T-helper 1 cell treated with Interleukin-12 subunit alpha and Interleukin-12 subunit beta and Interleukin-4 antibody, amounts not matched to agents 30 μg/mL and 1 μg/mL, for 36 hours (primary cell): ENCODE measurements at regions not wholly inside any gene's neighbourhood (a gene's known extent, or its start where the extent isn't known, plus 50 kb on each side); places are given as distances from the start of the nearest gene placed in this dataset.
"Not testable (repeated sequence)": the region's sequence is repeated elsewhere in the genome, so short reads cannot be mapped to it uniquely, and the experiment has no call there.

ENCODE experiments used
- H3K27ac Mint-ChIP-seq: one replicate; pipeline ENCODE4 v1.8.0; 2021; ENCODE audit warnings: mild to moderate bottlenecking, mixed read lengths
- H3K27me3 Mint-ChIP-seq: one replicate; pipeline ENCODE4 v1.8.0; 2021; ENCODE audit warnings: low read depth, mixed read lengths
- H3K36me3 Mint-ChIP-seq: one replicate; pipeline ENCODE4 v1.8.0; 2021; ENCODE audit warnings: low read depth, mixed read lengths
- H3K4me1 Mint-ChIP-seq: one replicate; pipeline ENCODE4 v1.8.0; 2021; ENCODE audit warnings: low read depth, mixed read lengths
- H3K4me3 Mint-ChIP-seq: one replicate; pipeline ENCODE4 v1.8.0; 2021; ENCODE audit warnings: mild to moderate bottlenecking, moderate library complexity, mixed read lengths
- H3K9me3 Mint-ChIP-seq: one replicate; pipeline ENCODE4 v1.8.0; 2021; ENCODE audit warnings: mixed read lengths

GRCh38 chr5:99169309-99169708, 240.5 kb upstream of the CHD1 start:
- Mint-ChIP-seq H3K27me3 (no peaks in the 10 kb centered on the region), H3K36me3 (no peaks in the 10 kb centered on the region), H3K27ac (no peak overlapping the region), H3K4me3 (no peak overlapping the region), H3K4me1 (no peaks in the 10 kb centered on the region), H3K9me3 (no peaks in the 10 kb centered on the region)

- H3K27ac Mint-ChIP-seq, H3K9me3 Mint-ChIP-seq, H3K4me3 Mint-ChIP-seq, H3K36me3 Mint-ChIP-seq, H3K4me1 Mint-ChIP-seq, H3K27me3 Mint-ChIP-seq: not testable (repeated sequence)
Observed at GRCh38 chr5:99161538-99161937, 232.7 kb upstream of the CHD1 start.

GRCh38 chr5:99156688-99157087, 227.9 kb upstream of the CHD1 start:
- Mint-ChIP-seq H3K9me3 (no peaks in the 10 kb centered on the region), H3K27ac (no peak overlapping the region), H3K27me3 (no peaks in the 10 kb centered on the region), H3K4me3 (no peak overlapping the region), H3K4me1 (no peaks in the 10 kb centered on the region), H3K36me3 (no peaks in the 10 kb centered on the region)

GRCh38 chr5:99143283-99143795, 214.5 kb upstream of the CHD1 start:
- H3K27ac Mint-ChIP-seq, H3K27me3 Mint-ChIP-seq, H3K4me3 Mint-ChIP-seq, H3K36me3 Mint-ChIP-seq, H3K4me1 Mint-ChIP-seq, H3K9me3 Mint-ChIP-seq: not testable (repeated sequence)

GRCh38 chr5:99141534-99142128, 212.8 kb upstream of the CHD1 start:
- H3K27me3 Mint-ChIP-seq: no peaks in the 10 kb centered on the region

GRCh38 chr5:99138911-99139310, 210.1 kb upstream of the CHD1 start:
- Mint-ChIP-seq H3K4me3 (no peak overlapping the region), H3K27me3 (no peaks in the 10 kb centered on the region), H3K36me3 (no peaks in the 10 kb centered on the region), H3K9me3 (peaks cover 6% of the 10 kb centered on the region), H3K27ac (no peak overlapping the region), H3K4me1 (no peaks in the 10 kb centered on the region)

More at GRCh38 chr5:99141534-99142128, 212.8 kb upstream of the CHD1 start:
- no peaks in the 10 kb centered on the region for H3K4me1 Mint-ChIP-seq
- no peak overlapping the region for H3K27ac Mint-ChIP-seq
- no peak overlapping the region for H3K4me3 Mint-ChIP-seq
- H3K36me3 Mint-ChIP-seq: no peaks in the 10 kb centered on the region
- peaks cover 6% of the 10 kb centered on the region for H3K9me3 Mint-ChIP-seq

- no peaks in the 10 kb centered on the region for H3K27me3 Mint-ChIP-seq
- no peak overlapping the region for H3K27ac Mint-ChIP-seq
- H3K36me3 Mint-ChIP-seq: no peaks in the 10 kb centered on the region
- no peaks in the 10 kb centered on the region for H3K4me1 Mint-ChIP-seq
- H3K9me3 Mint-ChIP-seq: no peaks in the 10 kb centered on the region
- H3K4me3 Mint-ChIP-seq: no peak overlapping the region
Observed at GRCh38 chr5:99133921-99134320, 205.1 kb upstream of the CHD1 start.

- H3K36me3 Mint-ChIP-seq: no peaks in the 10 kb centered on the region
- H3K27me3 Mint-ChIP-seq: no peaks in the 10 kb centered on the region
- H3K9me3 Mint-ChIP-seq: no peaks in the 10 kb centered on the region
- H3K27ac Mint-ChIP-seq: no peak overlapping the region
- no peaks in the 10 kb centered on the region for H3K4me1 Mint-ChIP-seq
- no peak overlapping the region for H3K4me3 Mint-ChIP-seq
Observed at GRCh38 chr5:99129768-99130501, 201.1 kb upstream of the CHD1 start.

- Mint-ChIP-seq H3K27ac (no peak overlapping the region), H3K9me3 (no peaks in the 10 kb centered on the region), H3K27me3 (peaks cover 5% of the 10 kb centered on the region), H3K4me1 (no peaks in the 10 kb centered on the region), H3K36me3 (no peaks in the 10 kb centered on the region), H3K4me3 (no peak overlapping the region)
Observed at GRCh38 chr5:99122976-99123375, 194.2 kb upstream of the CHD1 start.

- no peaks in the 10 kb centered on the region for H3K4me1 Mint-ChIP-seq
- peaks cover 5% of the 10 kb centered on the region for H3K27me3 Mint-ChIP-seq
- H3K9me3 Mint-ChIP-seq: no peaks in the 10 kb centered on the region
- H3K27ac Mint-ChIP-seq: no peak overlapping the region
- no peak overlapping the region for H3K4me3 Mint-ChIP-seq
- H3K36me3 Mint-ChIP-seq: no peaks in the 10 kb centered on the region
Observed at GRCh38 chr5:99119326-99119725, 190.5 kb upstream of the CHD1 start.

- H3K27me3 Mint-ChIP-seq: peaks cover 5% of the 10 kb centered on the region
- H3K4me3 Mint-ChIP-seq: no peak overlapping the region
- no peaks in the 10 kb centered on the region for H3K4me1 Mint-ChIP-seq
- no peak overlapping the region for H3K27ac Mint-ChIP-seq
- no peaks in the 10 kb centered on the region for H3K9me3 Mint-ChIP-seq
- no peaks in the 10 kb centered on the region for H3K36me3 Mint-ChIP-seq
Observed at GRCh38 chr5:99116526-99116925, 187.7 kb upstream of the CHD1 start.

- H3K4me1 Mint-ChIP-seq: no peaks in the 10 kb centered on the region
- no peaks in the 10 kb centered on the region for H3K36me3 Mint-ChIP-seq
- peaks cover 4% of the 10 kb centered on the region for H3K27me3 Mint-ChIP-seq
- no peaks in the 10 kb centered on the region for H3K9me3 Mint-ChIP-seq
- H3K4me3 Mint-ChIP-seq: no peak overlapping the region
- H3K27ac Mint-ChIP-seq: no peak overlapping the region
Observed at GRCh38 chr5:99109894-99110293, 181.1 kb upstream of the CHD1 start.

- Mint-ChIP-seq H3K36me3 (no peaks in the 10 kb centered on the region), H3K27ac (no peak overlapping the region), H3K4me3 (no peak overlapping the region), H3K9me3 (no peaks in the 10 kb centered on the region), H3K4me1 (no peaks in the 10 kb centered on the region), H3K27me3 (peaks cover 7% of the 10 kb centered on the region)
Observed at GRCh38 chr5:99105216-99105615, 176.4 kb upstream of the CHD1 start.

- Mint-ChIP-seq H3K4me3 (no peak overlapping the region), H3K27ac (no peak overlapping the region), H3K4me1 (no peaks in the 10 kb centered on the region), H3K27me3 (peaks cover 11% of the 10 kb centered on the region), H3K36me3 (no peaks in the 10 kb centered on the region), H3K9me3 (no peaks in the 10 kb centered on the region)
Observed at GRCh38 chr5:99104538-99105132, 175.8 kb upstream of the CHD1 start.

- H3K9me3 Mint-ChIP-seq: no peaks in the 10 kb centered on the region
- H3K27ac Mint-ChIP-seq: no peak overlapping the region
Observed at GRCh38 chr5:99102073-99102697, 173.4 kb upstream of the CHD1 start.

More at GRCh38 chr5:99102073-99102697, 173.4 kb upstream of the CHD1 start:
- Mint-ChIP-seq H3K4me3 (no peak overlapping the region), H3K36me3 (no peaks in the 10 kb centered on the region), H3K4me1 (no peaks in the 10 kb centered on the region), H3K27me3 (peaks cover 17% of the 10 kb centered on the region)
